HuH-7.5 (cell line): ENCODE measurements at regions not wholly inside any gene's neighbourhood (a gene's known extent, or its start where the extent isn't known, plus 50 kb on each side); places are given as distances from the start of the nearest gene placed in this dataset.

ENCODE experiments used
- DNase-seq: peaks from one replicate; pipeline ENCODE4 v3.0.0; 2011; ENCODE audit warnings: low spot score

GRCh38 chr3:187931101-187931500 is 185.8 kb upstream of the BCL6 start:
- DNase-seq, result no peak

GRCh38 chr3:187931770-187932278 is 186.6 kb upstream of the BCL6 start:
- DNase-seq, result no peak

- DNase-seq, result no peak
Measured at GRCh38 chr3:187932530-187932929, 187.3 kb upstream of the BCL6 start.

- DNase-seq, result no peak
Measured at GRCh38 chr3:187935623-187936156, 190.4 kb upstream of the BCL6 start.

GRCh38 chr3:187936676-187937075 is 191.4 kb upstream of the BCL6 start:
- DNase-seq, result no peak

GRCh38 chr3:187939891-187940290 is 194.6 kb upstream of the BCL6 start:
- no peak for DNase-seq

- DNase-seq, result no peak
Measured at GRCh38 chr3:187941135-187941847, 196.0 kb upstream of the BCL6 start.

GRCh38 chr3:187941848-187942194 is 196.6 kb upstream of the BCL6 start:
- peak; percentile 21 for DNase-seq

GRCh38 chr3:187942658-187943241 is 197.5 kb upstream of the BCL6 start:
- no peak for DNase-seq

GRCh38 chr3:187943677-187944389 is 198.6 kb upstream of the BCL6 start:
- DNase-seq, result no peak

GRCh38 chr3:187944390-187945179 is 199.3 kb upstream of the BCL6 start:
- no peak for DNase-seq

- DNase-seq, result no peak
Measured at GRCh38 chr3:187945374-187945773, 200.1 kb upstream of the BCL6 start.

GRCh38 chr3:187946163-187946691 is 201.0 kb upstream of the BCL6 start:
- no peak for DNase-seq

- DNase-seq, result no peak
Measured at GRCh38 chr3:187946981-187947380, 201.7 kb upstream of the BCL6 start.

GRCh38 chr3:187947927-187948682 is 202.8 kb upstream of the BCL6 start:
- no peak for DNase-seq

- DNase-seq, result no peak
Measured at GRCh38 chr3:187949093-187949820, 204.0 kb upstream of the BCL6 start.

GRCh38 chr3:187950671-187951070 is 203.3 kb upstream of the LPP start:
- no peak for DNase-seq

GRCh38 chr3:187951452-187952190 is 202.3 kb upstream of the LPP start:
- DNase-seq, result no peak

- no peak for DNase-seq
Measured at GRCh38 chr3:187952849-187953248, 201.1 kb upstream of the LPP start.

GRCh38 chr3:187954516-187954872 is 199.5 kb upstream of the LPP start:
- DNase-seq, result no peak
